Left hindlimb (tissue), 1 donor: ENCODE measurements at regions not wholly inside any gene's neighbourhood (a gene's known extent, or its start where the extent isn't known, plus 50 kb on each side); places are given as distances from the start of the nearest gene placed in this dataset.
"Not testable (repeated sequence)": the region's sequence is repeated elsewhere in the genome, so short reads cannot be mapped to it uniquely, and the experiment has no call there.

Experiments
- DNase-seq: peaks from one replicate; pipeline ENCODE4 v3.0.0-alpha.2; 2018

GRCh38 chr10:65112573-65112972 lies 1591.4 kb downstream of the REEP3 start:
- DNase-seq, result no peak

- DNase-seq, result no peak
Measured at GRCh38 chr10:65123120-65123519, 1601.9 kb downstream of the REEP3 start.

DNA sequence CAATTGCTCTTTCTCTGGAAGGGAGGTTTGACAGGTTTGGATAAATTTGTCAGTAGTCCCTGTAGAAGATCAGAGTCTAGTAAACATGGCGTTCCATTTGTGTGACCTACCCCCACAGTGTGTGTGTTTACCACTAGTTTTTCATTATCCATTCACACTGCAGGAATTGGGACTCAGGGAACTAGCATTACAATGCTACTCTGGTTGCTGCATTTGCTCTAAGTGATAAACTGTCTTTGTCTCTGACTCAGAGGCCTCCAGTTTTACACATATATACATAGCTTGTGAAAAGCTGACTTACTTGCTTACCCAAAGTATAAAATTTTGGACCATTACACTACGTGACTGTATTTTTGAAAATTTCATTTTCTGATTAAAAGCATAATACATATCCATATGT lies 1604.0 kb downstream of the REEP3 start:
- DNase-seq, result no peak

- DNase-seq, result no peak
Measured at GRCh38 chr10:65126288-65126687, 1605.1 kb downstream of the REEP3 start.

- DNase-seq, result no peak
Measured at GRCh38 chr10:65128277-65128676, 1607.1 kb downstream of the REEP3 start.

DNA sequence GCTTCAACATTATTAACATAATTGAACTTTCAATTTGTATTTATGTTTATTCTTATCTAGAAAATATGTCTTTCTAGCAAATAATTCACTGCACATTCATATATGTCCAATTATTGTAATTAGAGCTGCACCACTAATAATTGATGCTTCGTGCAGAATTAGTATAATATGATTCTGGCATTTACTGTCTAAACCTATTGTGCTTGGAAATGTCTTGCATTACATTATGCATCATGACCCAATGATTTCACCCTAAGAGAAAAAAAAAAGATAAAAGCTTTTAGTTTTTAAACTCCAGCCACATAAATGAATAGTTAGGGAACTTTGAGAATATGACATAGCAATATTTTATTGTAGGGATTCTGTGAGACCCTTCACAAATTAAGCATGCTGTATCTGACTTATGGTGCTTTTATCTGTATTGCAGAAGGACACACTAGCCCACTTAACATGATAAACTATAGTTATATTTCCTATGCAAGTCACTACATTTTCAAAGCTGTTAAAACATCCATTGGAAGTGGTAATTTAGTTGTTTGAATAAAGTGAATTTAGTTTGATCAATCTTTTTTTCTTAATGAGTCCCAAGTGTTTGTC lies 1609.1 kb downstream of the REEP3 start:
- DNase-seq, result no peak

- no peak for DNase-seq
Measured at GRCh38 chr10:65133652-65134051, 1612.5 kb downstream of the REEP3 start.

GRCh38 chr10:65135508-65135907 lies 1614.3 kb downstream of the REEP3 start:
- DNase-seq, result no peak

GRCh38 chr10:65142641-65143435 lies 1621.6 kb downstream of the REEP3 start:
- DNase-seq, result no peak

- no peak for DNase-seq
Measured at GRCh38 chr10:65143723-65144122, 1622.5 kb downstream of the REEP3 start.

DNA sequence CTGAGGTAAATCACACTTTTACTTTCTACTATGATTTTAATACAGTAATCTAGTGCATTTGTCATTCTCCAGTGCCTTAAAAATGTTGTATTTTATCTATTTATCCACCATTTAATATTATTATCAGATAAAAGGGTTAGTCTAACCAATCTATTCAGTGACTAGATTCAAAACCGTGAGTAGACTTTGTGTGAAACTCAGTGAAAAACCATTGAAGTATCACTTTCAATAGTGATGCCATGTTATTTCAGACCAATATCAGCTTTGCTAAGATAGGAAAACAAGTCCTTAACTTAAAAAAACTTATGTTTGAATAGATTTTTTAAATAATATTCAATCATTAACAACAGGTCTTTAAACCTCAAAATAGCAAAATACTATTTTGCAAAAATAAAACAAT lies 1628.7 kb downstream of the REEP3 start:
- no peak for DNase-seq

- DNase-seq, result no peak
Measured at GRCh38 chr10:65166272-65166671, 1645.1 kb downstream of the REEP3 start.

- DNase-seq, result no peak
Measured at GRCh38 chr10:65172249-65172648, 1651.0 kb downstream of the REEP3 start.

DNA sequence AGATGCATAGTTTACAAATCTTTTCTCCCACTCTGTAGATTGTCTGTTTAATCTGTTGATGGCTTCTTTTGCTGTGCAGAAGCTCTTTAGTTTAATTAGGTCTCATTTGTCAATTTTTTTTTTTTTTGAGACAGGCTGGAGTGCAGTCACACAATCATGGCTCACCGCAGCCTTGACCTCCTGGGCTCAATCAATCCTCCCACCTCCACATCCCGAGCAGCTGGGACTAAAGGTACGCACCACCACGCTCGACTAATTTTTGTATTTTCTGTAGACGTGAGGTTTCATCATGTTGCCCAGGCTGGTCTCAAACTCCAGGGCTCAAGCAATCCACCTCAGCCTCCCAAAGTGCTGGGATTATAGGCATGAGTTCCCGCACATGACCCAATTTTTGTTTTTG lies 1655.8 kb downstream of the REEP3 start:
- DNase-seq, result no peak

GRCh38 chr10:65183236-65183635 lies 1662.0 kb downstream of the REEP3 start:
- DNase-seq, result no peak

DNA sequence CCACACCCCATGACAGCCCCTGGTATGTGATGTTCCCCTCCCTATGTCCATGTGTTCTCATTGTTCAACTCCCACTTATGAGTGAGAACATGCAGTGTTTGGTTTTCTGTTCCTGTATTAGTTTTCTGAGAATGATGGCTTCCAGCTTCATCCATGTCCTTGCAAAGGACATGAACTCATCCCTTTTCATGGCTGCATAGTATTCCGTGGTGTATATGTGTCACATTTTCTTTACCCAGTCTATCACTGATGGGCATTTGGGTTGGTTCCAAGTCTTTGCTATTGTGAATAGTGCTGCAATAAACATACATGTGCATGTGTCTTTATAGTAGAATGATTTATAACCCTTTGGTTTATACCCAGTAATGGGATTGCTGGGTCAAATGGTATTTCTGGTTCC lies 1665.5 kb downstream of the REEP3 start:
- DNase-seq, result not testable (repeated sequence)

GRCh38 chr10:65194126-65194525 lies 1672.9 kb downstream of the REEP3 start:
- no peak for DNase-seq

DNA sequence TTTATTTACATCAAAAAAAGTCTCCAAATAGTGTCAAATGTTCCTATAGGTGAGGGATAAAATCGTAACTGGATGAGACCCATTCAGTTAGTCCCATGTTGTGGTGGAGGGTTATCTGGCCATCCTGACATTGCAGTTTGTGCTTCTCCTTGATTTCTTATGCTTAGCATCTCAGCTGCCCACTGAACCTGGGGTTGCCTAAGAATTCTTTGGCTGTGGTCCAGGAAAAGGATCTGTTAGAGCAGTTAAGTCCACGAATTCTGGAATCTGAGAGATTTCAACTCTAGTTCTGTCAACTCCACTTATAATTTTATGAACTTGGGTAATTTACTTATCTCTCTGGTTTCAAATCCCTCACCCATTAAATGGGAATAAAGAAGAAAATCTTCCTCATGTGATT lies 1673.4 kb downstream of the REEP3 start:
- DNase-seq, result no peak

GRCh38 chr10:65196111-65196510 lies 1674.9 kb downstream of the REEP3 start:
- DNase-seq, result no peak

- DNase-seq, result no peak
Measured at GRCh38 chr10:65197935-65198334, 1676.7 kb downstream of the REEP3 start.

- no peak for DNase-seq
Measured at GRCh38 chr10:65201491-65201890, 1680.3 kb downstream of the REEP3 start.

DNA sequence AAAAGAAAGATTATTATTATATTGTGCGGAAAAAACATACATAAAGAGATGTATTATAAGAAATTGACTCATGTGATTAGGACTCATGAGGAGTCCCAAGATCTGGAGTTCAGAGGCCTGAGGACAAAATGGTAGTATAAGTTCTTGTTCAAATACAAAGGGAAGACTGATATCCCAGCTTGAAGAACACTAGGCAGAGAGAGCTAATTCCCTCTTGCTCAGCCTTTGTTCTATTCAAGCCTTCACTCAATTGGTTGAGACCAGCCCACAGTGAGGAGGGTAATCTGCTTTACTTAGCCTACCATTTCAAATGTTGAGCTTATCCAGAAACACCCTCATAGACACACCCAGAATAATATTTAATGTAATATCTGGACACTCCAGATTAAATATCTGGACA lies 1683.8 kb downstream of the REEP3 start:
- DNase-seq, result no peak

- DNase-seq, result no peak
Measured at GRCh38 chr10:65213170-65213569, 1692.0 kb downstream of the REEP3 start.

GRCh38 chr10:65219444-65219843 lies 1698.2 kb downstream of the REEP3 start:
- DNase-seq, result no peak

DNA sequence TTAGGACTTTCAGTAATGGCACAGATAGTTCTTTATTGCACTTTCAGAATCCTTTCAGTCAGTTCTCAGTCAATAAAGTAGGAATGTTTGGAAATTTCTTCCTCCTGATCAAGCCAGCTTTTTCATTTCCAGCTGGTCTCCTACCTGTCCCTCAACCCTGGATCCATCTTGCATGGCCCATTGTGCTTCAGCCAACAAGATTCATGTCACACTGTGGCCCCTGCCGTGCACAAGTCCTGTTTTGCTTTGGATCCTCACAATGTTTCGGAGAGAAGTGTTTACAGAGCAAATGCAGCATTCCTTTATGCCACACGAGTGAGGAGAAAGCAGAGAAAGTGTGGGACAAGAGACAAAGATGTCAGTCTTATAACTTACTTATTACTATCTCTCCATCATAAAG lies 1694.7 kb upstream of the LRRTM3 start:
- DNase-seq, result no peak
